ENCODE measurements at regions not wholly inside any gene's neighbourhood (a gene's known extent, or its start where the extent isn't known, plus 50 kb on each side); places are given as distances from the start of the nearest gene placed in this dataset.

- TF ChIP-seq, protein P1, sequence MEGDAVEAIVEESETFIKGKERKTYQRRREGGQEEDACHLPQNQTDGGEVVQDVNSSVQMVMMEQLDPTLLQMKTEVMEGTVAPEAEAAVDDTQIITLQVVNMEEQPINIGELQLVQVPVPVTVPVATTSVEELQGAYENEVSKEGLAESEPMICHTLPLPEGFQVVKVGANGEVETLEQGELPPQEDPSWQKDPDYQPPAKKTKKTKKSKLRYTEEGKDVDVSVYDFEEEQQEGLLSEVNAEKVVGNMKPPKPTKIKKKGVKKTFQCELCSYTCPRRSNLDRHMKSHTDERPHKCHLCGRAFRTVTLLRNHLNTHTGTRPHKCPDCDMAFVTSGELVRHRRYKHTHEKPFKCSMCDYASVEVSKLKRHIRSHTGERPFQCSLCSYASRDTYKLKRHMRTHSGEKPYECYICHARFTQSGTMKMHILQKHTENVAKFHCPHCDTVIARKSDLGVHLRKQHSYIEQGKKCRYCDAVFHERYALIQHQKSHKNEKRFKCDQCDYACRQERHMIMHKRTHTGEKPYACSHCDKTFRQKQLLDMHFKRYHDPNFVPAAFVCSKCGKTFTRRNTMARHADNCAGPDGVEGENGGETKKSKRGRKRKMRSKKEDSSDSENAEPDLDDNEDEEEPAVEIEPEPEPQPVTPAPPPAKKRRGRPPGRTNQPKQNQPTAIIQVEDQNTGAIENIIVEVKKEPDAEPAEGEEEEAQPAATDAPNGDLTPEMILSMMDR (conservative IDR thresholded peaks at IDR 0.05 in 1 of 2, IDR thresholded peaks at IDR 0.05 in 1 of 2; ENCODE audit: extremely low read depth in 1 of 2, insufficient read depth in 1 of 2, low read depth in 1 of 2, low read length in 2 of 2): no peak
- TF ChIP-seq EZH2 (IDR thresholded peaks at IDR 0.05; ENCODE audit: borderline replicate concordance, low read length): no peak
Measured at GRCh38 chr10:107829161-107829560, 664.7 kb upstream of the SORCS1 start.
